ENCODE measurements at regions not wholly inside any gene's neighbourhood (a gene's known extent, or its start where the extent isn't known, plus 50 kb on each side); places are given as distances from the start of the nearest gene placed in this dataset.

- TF ChIP-seq CEBPB (IDR thresholded peaks at IDR 0.05; ENCODE audit: low read depth) (no peak), EGR1 (IDR thresholded peaks at IDR 0.05; ENCODE audit: low read depth) (no peak), EZH2phosphoT487 (IDR thresholded peaks at IDR 0.05; ENCODE audit: borderline replicate concordance) (no peak), SP1 (IDR thresholded peaks at IDR 0.05; ENCODE audit: low read depth) (no peak), MAX (IDR thresholded peaks at IDR 0.05) (no peak)
- TF ChIP-seq, protein P1, sequence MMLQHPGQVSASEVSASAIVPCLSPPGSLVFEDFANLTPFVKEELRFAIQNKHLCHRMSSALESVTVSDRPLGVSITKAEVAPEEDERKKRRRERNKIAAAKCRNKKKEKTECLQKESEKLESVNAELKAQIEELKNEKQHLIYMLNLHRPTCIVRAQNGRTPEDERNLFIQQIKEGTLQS (IDR thresholded peaks at IDR 0.05), result no peak
These were observed 1166.7 kb upstream of the B3GALT2 start (continued) for GRCh38 chr1:194353121-194353520.

DNA sequence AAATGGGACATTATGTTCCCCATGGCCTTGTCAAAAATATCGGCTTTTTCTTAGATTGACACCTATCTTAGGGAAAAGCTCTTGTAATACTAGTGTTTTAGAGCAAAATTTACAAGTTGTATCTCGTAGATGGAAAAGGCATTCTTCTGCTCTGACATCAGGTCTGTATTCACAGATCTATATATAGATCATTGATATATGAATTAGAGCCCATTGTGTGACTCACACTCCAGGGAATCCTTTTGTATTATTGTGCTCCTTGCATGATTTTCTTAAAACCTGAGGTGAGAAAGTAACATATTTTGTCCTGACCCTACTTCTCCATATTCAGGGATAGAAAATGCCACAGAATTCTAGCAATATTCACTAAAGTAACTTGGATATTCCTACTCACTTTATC is 1160.8 kb upstream of the B3GALT2 start:
- RAD21 ChIA-PET (ENCODE audit: low non-redundant PET in 1 of 2, low total read pairs in 2 of 2, uncharacterized antibody in 2 of 2, unreplicated experiment in 2 of 2), result no interaction called here

More for the DNA sequence above, 1160.8 kb upstream of the B3GALT2 start:
- no peak overlapping the region for H3K4me3 ChIP-seq (replicated peaks in 1 of 2; ENCODE audit: low read depth in 1 of 2, low read length in 2 of 2)
- ATAC-seq (no peak), DNase-seq (ENCODE audit: low read depth, low spot score) (no peak)
- CTCF ChIA-PET, result no interaction called here
- no peaks in the 10 kb centered on the region for H3K4me1 ChIP-seq (ENCODE audit: control insufficient read depth in 1 of 2, insufficient read depth in 2 of 2, low read length in 2 of 2)
- H3K27me3 ChIP-seq (ENCODE audit: insufficient read depth, low read length), result no peaks in the 10 kb centered on the region
- POLR2A ChIA-PET, result no interaction called here
- H3K9me3 ChIP-seq (ENCODE audit: control insufficient read depth in 1 of 2, insufficient read depth in 1 of 2, low read depth in 1 of 2, low read length in 2 of 2), result no peaks in the 10 kb centered on the region
- H3K36me3 ChIP-seq (ENCODE audit: control insufficient read depth in 1 of 2, insufficient read depth in 2 of 2, low read length in 2 of 2), result no peaks in the 10 kb centered on the region
- intact Hi-C loops (cut with micrococcal nuclease), result no loop called here
- no peak overlapping the region for H3K27ac ChIP-seq (ENCODE audit: low read depth, low read length)
- TF ChIP-seq YY1 (IDR thresholded peaks at IDR 0.05; ENCODE audit: extremely low read depth, insufficient replicate concordance, low read depth, low read length) (no peak), EZH2 (IDR thresholded peaks at IDR 0.05) (no peak), SP1 (IDR thresholded peaks at IDR 0.05; ENCODE audit: low read depth) (no peak), FOSL1 (IDR thresholded peaks at IDR 0.05; ENCODE audit: low read depth) (no peak), ZBTB33 (IDR thresholded peaks at IDR 0.05; ENCODE audit: extremely low read depth, insufficient replicate concordance, low read length) (no peak), POLR2AphosphoS5 (IDR thresholded peaks at IDR 0.05; ENCODE audit: low read depth, low read length) (no peak), EZH2phosphoT487 (IDR thresholded peaks at IDR 0.05; ENCODE audit: borderline replicate concordance) (no peak), CEBPB (IDR thresholded peaks at IDR 0.05; ENCODE audit: low read depth) (no peak), JUND (IDR thresholded peaks at IDR 0.05) (no peak), SRF (IDR thresholded peaks at IDR 0.05; ENCODE audit: low read depth) (no peak), SIN3A (IDR thresholded peaks at IDR 0.05; ENCODE audit: low read depth) (no peak)
- H3K4me2 ChIP-seq (ENCODE audit: low read length), result no peak overlapping the region
- no peaks in the 10 kb centered on the region for H3K79me2 ChIP-seq (ENCODE audit: insufficient read depth, low read length)
- no peaks in the 10 kb centered on the region for H4K20me1 ChIP-seq (ENCODE audit: insufficient read depth)
- no peak overlapping the region for H2AFZ ChIP-seq (ENCODE audit: low read depth, low read length, poor library complexity, severe bottlenecking)
- H3K9ac ChIP-seq (ENCODE audit: low read length), result no peak overlapping the region
- no TSS peak for BruUV-seq (replicated peaks)
- H3K9me2 ChIP-seq (ENCODE audit: insufficient read depth), result peaks cover 5% of the 10 kb centered on the region; the same call in 1 of the 2 replicates

Measured in HCT116 (cell line).